ENCODE measurements at regions not wholly inside any gene's neighbourhood (a gene's known extent, or its start where the extent isn't known, plus 50 kb on each side); places are given as distances from the start of the nearest gene placed in this dataset.
"Not testable (repeated sequence)": the region's sequence is repeated elsewhere in the genome, so short reads cannot be mapped to it uniquely, and the experiment has no call there.

DNA sequence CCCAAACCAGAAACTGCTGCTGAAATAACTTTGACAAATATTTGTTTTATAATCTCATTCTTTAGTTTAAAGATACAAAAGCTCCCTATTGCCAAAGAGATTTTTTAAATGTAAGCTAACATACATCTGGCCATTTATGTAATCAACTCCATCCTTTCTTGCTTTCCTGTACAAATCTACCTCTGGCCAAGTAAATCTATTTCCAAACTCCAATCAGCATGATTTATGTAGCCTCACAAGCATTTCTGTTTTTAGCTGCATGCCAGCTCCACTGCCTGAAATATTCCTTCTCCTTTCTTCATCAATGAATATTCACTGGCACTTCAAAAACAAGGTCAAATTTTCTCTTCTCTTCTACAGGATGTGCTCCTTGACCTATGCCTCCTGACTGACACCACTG lies 80.0 kb downstream of the SHOX2 start:
- no peak for DNase-seq (ENCODE audit: low read depth)

DNA sequence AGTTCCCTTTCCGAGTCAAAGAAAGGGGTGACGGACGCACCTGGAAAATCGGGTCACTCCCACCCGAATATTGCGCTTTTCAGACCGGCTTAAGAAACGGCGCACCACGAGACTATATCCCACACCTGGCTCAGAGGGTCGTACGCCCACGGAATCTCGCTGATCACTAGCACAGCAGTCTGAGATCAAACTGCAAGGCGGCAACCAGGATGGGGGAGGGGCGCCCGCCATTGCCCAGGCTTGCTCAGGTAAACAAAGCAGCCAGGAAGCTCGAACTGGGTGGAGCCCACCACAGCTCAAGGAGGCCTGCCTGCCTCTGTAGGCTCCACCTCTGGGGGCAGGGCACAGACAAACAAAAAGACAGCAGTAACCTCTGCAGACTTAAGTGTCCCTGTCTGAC lies 86.3 kb downstream of the SHOX2 start:
- DNase-seq (ENCODE audit: low read depth): not testable (repeated sequence)

DNA sequence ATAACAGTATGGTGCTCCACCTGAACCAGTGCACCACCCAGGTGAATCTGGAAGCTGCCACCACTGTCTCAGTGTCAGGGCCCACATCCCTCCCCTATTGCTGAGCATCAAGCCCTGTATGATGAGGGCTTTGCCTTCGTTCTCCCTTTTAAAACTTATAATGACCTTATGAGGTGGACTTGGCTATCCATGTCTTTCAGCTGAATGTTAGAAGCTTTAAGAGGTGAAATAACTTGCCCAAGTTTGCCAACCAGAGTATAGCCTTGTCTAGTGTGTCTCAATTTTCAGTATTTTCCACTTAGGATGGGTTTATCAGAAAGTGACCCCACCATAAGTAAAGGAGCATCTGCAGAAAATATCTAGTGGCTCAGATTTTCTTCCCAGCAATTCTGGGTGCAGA lies 87.8 kb downstream of the SHOX2 start:
- DNase-seq (ENCODE audit: low read depth): no peak

DNA sequence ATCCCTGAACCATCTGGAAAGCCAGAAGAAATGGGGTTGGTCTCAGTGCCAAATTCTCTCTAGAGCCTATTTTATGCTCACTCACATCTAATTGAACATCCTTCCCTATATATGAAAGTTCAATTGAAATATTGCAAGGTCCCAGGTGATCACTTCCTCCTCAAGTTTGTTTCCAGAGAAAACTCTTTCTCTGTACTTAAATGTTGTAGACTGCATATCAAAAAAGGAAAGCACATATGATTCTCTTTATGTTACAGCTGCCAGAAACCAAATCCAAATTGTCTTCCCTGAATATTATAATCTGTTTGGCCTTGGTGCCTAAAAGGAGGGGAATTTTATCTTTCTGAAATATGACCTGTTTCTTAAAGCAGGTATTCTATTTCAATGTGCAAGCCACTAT lies 93.3 kb downstream of the SHOX2 start:
- no peak for DNase-seq (ENCODE audit: low read depth)

DNA sequence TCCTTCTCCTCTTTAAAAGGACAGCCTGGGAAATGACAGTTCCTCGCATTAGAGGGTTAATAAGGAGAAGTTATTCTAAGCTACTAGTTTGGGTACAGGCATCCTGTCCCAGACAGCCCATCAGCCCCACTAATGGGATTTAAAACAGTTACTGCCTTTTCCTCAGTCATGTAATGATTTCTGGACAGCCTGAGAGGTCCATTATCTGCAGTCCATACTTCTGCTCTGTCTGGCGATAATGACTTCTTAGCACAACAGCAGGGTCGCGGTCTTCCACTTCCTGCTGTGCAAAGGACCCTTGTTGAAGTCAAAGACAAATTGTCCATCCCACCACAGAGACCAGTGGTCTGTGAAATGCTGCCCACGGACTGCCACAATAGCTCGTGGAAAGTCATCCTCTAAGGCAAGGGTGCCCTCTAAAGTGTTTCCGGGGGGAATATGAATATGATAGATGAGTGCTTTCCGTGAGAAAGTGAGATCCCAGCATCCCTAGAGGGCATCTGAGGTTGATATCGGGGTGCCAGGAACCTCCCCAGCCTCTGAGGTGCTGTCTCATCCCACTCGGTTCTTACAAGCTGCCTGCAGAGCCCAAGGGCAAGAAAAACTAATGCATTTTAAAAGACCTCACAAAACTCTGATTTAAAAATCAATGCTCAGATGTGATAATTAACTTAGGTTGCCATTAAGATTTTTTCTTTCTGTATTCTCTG lies 100.7 kb downstream of the SHOX2 start:
- no peak for DNase-seq (ENCODE audit: low read depth)

DNA sequence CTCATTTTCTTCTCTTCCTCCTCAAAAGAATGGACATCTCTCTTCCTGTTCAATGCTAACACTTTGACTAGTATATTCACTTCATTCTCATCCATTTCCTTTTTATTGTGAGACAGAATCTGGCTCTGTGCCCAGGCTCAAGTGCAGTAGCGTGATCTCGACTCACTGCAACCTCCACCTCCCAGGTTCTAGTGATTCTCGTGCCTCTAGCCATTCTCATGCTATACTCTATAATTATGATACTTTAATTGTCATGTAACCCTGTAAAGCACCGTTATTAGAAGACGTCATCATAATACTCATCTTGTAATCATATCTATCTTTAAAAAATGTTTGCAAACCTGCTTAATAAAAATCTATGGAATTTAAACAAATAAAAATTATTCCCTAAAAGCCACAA lies 107.0 kb downstream of the SHOX2 start:
- DNase-seq (ENCODE audit: low read depth): no peak

DNA sequence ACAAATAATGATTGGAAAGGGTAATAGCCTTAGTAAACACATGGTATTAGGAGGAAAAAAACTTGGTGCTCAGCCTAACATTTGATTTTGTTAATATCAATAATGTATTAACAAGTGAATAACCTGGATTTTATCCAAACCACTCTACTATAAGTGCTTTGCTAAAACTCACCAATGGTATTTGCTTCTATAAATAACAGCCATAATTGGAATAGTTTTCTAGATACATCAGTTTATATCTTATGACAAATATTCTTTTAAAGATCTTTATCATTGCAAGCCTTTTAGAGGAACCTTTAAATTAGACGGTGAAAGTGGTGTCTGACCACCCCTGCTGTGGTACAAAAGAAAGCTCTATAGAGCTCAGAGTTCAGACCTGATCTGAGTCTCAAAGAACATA lies 123.9 kb downstream of the SHOX2 start:
- DNase-seq (ENCODE audit: low read depth): no peak

DNA sequence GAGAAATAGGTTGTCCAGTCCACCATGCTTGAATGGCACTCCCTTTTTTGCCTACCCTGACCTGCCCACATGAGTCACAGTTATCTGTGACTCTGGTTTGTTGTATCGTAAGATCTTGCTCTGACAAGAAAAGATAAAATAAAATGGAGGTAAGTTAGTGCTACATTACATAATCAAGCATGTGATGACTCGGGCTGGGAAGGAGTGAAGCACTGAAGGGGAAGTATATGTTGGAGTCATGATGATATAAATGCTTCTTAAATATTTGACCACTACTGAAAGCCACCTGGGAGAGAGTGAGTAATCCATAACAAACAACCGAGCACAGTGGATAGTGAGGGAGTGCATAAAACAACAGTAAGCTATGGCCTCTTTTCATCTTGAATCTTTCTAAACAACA lies 124.4 kb downstream of the SHOX2 start:
- DNase-seq (ENCODE audit: low read depth): no peak

DNA sequence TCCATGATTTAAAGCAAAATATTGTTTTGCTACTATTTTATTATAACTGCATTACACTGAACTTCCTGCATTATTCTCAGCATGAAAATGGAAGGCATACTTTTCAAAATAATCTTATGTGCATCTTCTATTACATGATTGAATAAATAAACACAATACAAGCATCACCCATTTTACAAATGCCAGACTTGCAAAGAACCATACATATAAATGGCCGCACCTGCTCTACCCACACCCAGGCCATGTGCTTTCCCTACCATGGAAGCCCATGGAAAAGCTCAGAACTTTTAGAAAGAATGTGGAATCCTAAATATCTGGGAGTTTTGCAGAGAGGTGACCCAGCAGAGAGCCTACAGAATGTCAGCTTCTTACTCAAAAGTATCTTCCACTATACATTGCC lies 127.2 kb downstream of the SHOX2 start:
- no peak for DNase-seq (ENCODE audit: low read depth)

DNA sequence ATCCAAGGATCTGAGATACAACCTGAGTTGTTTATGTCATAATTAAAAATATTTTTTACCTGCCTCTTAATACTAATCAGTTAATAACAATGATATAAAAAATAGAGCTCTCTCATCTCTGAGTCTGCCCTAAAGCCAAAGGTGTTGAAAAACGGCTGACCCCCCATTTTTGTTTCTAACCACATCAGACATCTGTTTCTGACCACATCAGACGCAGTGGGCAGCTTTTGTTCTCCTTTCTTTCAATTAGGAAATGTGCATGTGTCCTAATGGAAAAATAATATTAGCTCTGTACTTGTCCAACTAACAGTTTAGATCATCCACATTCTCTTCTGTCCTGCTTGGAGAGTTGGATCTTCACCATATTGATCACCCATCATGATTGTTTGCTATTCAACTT lies 144.6 kb downstream of the SHOX2 start:
- DNase-seq (ENCODE audit: low read depth): no peak

DNA sequence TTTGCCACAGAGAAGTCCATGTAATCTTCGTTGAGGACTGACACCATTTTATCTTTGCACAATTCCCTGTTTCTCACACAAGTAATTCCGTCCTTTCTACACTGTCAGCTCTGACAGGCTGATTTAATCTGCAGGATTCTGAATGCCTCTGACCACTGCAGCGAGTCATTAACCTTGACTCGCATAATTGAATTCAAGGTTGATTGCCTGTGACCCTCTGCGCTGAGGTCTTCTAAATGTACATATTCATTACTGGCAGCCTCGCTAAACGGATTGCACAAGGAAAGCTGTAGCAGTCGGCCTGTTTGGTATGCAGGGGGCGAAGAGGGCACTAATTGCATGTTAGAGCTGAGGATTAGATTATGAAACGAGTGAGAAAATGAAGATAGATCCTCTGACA lies 147.8 kb downstream of the SHOX2 start:
- no peak for DNase-seq (ENCODE audit: low read depth)

DNA sequence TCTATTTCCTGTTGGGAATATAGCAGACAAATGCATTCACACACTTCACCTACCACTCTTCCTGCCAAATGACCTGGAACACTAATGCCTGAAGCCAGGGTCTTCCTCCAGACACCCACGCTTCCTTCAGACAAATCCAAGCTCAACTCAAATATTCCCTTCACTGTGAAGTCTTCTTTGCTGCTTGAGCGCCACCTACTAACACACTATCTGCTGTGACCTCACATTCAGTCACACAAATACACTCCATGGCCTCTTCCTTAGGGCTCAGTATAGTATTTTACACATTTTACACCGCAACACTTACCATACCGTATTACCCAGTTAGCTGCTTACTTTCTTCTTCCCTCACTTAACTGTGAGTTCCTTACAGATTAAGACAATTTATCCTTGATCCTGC lies 149.4 kb downstream of the SHOX2 start:
- no peak for DNase-seq (ENCODE audit: low read depth)

DNA sequence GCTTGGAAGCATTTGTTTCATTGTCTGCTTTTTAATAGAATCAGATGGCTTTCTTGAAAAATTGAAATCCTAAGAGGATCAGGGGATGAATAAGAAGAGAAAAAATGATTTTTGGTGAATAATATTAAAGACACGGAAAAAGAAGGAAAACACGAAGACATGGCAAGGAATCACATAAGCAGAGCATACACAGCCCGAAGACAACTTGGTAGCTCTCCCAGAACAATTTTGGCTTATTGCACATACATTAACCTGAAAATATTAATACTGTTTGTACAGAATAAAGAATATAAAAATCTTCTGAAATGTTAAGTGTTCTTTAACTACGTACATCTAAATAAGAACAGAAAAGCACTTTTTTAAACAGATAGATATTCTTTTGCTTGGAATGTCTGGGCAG lies 150.0 kb downstream of the SHOX2 start:
- no peak for DNase-seq (ENCODE audit: low read depth)

DNA sequence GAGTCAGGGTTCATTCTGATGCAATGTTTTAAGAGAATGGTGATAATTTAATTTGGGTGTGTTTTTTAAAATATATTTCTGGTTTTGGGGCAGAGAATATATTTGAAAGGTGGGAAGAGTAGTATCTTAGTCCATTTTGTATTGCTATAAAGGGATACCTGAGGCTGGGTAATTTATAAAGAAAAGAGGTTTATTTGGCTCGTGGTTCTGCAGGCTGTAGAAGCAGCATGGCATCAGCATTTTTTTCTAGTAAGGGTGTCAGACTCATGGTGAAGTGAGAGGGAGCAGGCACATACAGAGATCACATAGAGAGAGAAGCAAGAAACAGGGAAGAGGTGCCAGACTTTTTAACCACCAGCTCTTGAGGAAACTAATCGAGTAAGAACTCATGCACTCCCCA lies 152.7 kb downstream of the SHOX2 start:
- no peak for DNase-seq (ENCODE audit: low read depth)

DNA sequence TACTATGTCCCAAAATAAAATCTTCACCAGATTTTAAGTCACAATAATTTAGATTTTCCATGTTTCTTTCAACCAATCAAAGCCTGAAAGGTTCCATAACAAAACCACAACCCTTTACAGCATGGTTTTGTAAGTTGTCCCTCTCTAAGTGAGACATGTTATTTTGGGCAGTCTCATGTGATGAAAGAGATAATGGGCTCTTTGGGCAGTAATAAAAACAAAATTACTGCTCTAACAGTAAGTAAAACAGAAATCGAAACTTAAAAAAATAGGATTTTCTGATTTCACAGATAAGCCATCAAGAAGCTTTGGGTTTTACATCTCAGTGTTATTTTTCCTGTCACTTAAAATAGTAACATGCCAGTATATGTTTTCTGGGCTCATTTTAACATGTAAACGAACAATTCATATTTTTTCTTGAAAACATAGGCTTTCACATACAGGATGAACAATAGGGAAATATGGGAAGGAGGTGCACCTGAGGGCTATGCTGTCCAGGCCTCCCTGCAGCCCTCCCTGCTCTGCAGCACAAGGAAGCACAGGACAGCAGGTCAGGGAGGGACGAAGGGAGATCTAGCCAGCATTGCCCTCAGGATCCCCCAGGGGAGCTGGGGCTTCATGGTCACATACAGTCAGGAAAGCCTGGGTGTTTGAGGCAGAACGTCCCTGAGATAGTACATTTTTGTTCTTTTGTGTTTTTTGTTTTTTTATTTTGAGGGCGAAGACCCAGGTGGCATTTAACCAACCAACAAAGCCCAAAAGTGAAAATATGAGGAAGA lies 157.4 kb downstream of the SHOX2 start:
- no peak for DNase-seq (ENCODE audit: low read depth)

DNA sequence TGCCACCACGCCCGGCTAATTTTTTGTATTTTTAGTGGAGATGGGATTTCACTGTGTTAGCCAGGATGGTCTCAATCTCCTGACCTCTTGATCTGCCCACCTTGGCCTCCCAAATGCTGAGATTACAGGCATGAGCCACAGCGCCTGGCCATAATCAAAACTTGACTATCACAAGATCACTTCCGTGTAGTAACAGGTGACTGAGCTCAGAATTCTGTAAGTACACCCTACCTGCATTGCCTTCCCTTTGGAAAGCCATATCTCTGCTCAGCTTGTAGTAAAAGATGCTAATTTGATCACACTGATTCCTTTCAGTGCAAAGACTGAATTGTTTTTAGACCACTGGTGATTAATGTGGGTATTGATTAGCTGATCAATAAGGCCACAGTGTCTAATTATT lies 167.1 kb downstream of the SHOX2 start:
- DNase-seq (ENCODE audit: low read depth): no peak

DNA sequence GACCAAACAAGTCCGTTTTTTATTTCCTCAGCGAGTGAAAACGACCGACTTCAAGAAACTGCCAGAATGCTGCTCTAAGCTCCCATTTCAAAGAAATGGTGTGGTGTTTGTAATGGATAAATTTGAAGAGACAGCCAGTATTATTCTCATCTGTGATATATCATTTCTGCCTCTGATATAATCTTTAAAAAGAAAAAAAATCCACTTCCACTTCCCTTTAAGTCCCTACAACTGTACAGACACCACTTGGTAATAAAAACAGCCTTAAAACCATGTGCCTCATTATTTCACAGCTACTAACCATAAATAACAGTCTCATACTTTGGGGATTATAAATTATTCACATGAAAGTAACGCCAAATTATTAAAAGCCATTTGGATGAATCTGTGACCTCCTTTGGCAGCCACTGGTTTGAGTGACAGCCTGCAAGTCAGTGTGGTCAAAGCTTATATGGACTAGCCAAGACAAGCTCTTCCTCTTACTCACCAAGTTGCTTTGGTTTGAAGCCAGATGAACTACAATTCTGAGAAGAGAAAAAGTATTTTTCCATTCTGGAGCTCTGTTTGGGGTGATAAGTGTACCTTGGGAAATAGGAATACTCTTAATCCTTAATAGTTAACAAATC lies 168.0 kb downstream of the SHOX2 start:
- DNase-seq (ENCODE audit: low read depth): no peak

DNA sequence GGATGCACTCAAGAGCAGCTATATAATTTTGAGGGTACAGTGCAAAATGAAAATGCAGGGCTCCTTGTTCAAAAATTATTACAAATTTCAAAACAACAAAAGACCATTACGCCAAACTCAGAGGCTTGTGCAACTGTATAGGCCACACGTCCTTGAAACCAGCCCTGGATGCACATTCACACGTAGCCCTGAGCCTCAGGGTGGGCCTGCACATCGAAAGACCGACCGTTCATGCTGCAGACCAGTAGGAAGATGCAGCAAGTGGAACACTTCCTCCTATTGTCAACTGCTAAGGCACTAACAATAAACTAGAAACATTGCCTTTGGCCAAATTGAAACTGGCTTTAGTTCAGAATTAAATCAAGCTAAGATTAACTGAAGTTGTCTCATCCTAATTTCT lies 174.7 kb downstream of the SHOX2 start:
- DNase-seq (ENCODE audit: low read depth): no peak

DNA sequence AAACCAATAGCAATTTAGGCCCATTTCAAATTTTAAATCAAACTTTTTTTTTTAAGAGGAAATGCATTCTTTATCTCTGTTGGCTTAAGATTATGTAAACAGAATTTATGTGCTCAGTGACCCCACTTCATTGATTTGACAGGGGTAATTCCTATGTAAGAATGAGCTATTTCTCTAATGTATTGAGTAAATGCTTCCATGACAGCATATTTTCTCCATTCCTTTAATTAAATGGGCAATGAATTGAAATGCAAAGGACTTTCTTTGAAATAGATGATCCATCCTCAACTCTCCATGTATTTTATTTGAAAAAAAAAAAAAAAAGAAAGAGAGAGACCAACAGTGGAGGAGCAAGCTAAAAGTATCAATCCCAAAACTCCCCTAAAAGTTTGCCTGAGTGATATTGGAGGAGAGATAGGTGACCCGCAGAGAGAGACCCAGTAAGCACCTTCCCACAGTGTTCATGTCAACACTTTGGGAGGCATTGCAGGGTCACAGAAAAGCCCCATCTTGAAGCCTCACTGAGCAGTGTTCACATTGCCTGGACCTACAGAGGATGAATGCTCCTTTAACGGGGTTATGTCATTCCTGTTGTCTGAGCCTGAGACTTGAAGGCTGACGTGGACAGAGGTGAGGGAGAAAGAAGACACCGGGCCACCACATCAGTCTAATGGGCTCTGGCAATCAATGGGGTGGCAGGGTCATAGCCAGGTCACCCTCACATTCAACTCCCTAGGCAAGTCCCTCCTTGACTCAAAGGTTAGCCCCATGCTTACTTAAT lies 176.0 kb downstream of the SHOX2 start:
- DNase-seq (ENCODE audit: low read depth): no peak

DNA sequence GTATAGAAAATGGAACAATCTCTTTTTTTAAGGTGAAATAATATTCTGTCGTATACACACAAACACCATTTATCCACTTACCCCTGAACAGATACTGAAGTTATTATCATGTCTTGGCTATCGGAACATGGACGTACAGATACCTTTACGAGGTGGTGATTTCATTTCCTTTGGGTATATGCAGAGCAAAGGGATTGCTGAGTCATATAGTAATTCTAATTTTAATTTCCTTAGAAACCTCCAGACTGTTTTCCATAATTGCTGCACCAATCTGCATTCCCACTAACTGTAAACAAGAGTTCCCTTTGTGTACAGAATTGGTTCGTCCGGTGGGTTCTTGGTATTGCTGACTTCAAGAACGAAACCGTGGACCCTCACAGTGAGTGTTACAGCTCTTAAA lies 179.4 kb downstream of the SHOX2 start:
- no peak for DNase-seq (ENCODE audit: low read depth)

DNA sequence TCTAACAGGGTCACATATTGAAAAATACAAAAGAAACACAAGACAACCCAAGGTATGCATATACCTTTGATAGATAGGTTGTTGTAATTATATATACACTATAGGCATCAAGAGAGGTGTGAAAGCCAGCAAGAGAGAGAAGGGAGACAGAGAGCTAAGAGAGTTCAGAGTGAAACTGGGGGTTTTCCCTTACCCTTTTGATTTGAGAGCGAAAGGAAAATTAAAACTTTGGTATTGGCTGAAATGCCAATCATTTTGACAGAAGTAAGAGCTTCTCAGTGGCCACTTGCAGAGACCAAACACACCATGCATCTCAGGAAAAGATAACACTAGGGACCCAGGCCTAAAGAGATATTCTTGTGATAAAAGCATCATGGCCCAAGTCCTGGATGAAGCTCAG lies 183.6 kb downstream of the SHOX2 start:
- no peak for DNase-seq (ENCODE audit: low read depth)

DNA sequence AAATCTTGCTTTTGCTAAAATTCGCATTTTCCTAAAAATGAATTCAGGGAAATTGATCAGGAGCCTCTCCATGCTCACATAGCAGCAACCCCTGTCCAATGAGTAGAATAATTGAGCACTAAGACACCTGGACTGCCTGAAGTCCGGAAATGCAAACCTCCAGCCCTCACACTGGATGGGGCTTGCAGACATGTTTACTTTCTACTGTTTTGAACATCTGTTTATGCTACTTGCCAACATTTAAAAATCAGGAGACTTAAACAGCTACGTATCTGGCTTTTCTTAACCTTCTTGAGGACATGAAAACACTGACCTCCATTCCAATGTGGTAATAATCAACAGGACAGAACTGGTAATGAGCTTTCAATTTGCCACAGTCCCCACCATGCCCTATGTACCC lies 184.4 kb downstream of the SHOX2 start:
- DNase-seq (ENCODE audit: low read depth): no peak

Measured in stimulated activated CD8-positive, alpha-beta memory T cell treated with anti-CD3 and anti-CD28 coated beads, Interleukin-4, amount 100 ng/mL, for 24 hours (primary cell).